WI38 (cell line): ENCODE measurements at regions not wholly inside any gene's neighbourhood (a gene's known extent, or its start where the extent isn't known, plus 50 kb on each side); places are given as distances from the start of the nearest gene placed in this dataset.

Source experiments
- H3K4me3 ChIP-seq: 2 replicates; pipeline ENCODE4 v1.5.1; 2011; ENCODE audit warnings: low read depth, mild to moderate bottlenecking, control low read depth, low read length
- CTCF ChIP-seq: IDR thresholded peaks from 2 replicates; pipeline ENCODE4 v1.5.1; 2012; ENCODE audit warnings: low read depth, mild to moderate bottlenecking, control low read depth, low read length

- H3K4me3 ChIP-seq: no peak overlapping the region
- TF ChIP-seq CTCF: no peak
Measured at GRCh38 chr1:173426057-173426456, 51.1 kb upstream of the PRDX6 start.

DNA sequence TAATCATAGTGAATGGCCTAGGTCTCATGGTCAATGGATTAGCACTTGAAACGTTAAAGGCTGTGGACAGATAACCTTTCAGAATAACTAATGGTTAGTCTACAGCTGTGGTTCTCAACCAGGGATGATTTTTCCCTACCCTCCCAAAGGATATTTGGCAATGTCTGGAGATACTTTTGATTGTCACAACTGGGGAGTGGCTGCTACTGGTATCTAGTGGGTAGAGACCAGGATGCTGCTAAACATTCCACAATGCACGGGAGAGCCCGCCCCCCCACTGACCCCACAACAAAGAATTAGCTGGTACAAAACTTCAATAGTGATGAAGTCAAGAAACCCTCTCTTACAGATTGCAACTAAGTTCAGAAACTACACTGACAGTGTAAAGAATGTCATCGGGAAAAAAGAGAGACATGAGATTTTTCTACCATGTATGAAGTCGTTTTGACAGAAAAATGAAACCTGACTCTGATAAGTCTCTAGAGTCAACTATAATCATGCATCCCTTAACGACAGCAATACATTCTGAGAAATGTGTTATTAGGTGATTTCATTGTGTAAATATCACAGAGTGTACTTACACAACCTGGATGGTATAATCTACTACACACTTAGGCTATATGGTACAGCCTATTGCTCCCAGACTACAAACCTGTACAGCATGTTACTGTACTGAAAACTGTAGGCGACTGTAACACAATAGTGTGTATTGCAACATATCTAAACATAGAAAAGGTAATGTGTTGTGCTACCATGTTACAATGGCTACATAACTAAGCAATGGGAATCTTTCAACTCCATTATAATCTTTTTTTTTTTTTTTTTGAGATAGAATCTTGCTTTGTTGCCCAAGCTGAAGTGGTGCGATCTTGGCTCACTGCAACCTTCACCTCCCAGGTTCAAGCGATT, 49.7 kb upstream of the PRDX6 start:
- TF ChIP-seq CTCF: no peak
- no peak overlapping the region for H3K4me3 ChIP-seq
